Glutamatergic neuron (in vitro differentiated cells): ENCODE measurements at regions not wholly inside any gene's neighbourhood (a gene's known extent, or its start where the extent isn't known, plus 50 kb on each side); places are given as distances from the start of the nearest gene placed in this dataset.

Source experiments
- DNase-seq: peaks from one replicate; pipeline ENCODE4 v3.0.0; 2022
- H3K27ac Mint-ChIP-seq: one replicate; pipeline ENCODE4 v1.8.0; 2020; ENCODE audit warnings: mild to moderate bottlenecking, mixed read lengths, inconsistent platforms; ENCODE audit not compliant: unreplicated experiment
- H3K27me3 Mint-ChIP-seq: one replicate; pipeline ENCODE4 v1.8.0; 2020; ENCODE audit warnings: mild to moderate bottlenecking, moderate library complexity, mixed read lengths, inconsistent platforms; ENCODE audit not compliant: unreplicated experiment
- H3K36me3 Mint-ChIP-seq: one replicate; pipeline ENCODE4 v1.8.0; 2020; ENCODE audit warnings: mild to moderate bottlenecking, mixed read lengths, inconsistent platforms; ENCODE audit not compliant: unreplicated experiment
- H3K4me1 Mint-ChIP-seq: one replicate; pipeline ENCODE4 v1.8.0; 2020; ENCODE audit warnings: mild to moderate bottlenecking, low read depth, mixed read lengths, inconsistent platforms; ENCODE audit not compliant: unreplicated experiment
- H3K4me3 Mint-ChIP-seq: one replicate; pipeline ENCODE4 v1.8.0; 2020; ENCODE audit warnings: mild to moderate bottlenecking, mixed read lengths, inconsistent platforms; ENCODE audit not compliant: unreplicated experiment
- H3K9me3 Mint-ChIP-seq: one replicate; pipeline ENCODE4 v1.8.0; 2020; ENCODE audit warnings: mild to moderate bottlenecking, moderate library complexity, mixed read lengths, inconsistent platforms; ENCODE audit not compliant: unreplicated experiment
- CTCF ChIP-seq: fragments of 200-600 bp; sonication (generic); IDR thresholded peaks from one replicate; pipeline ENCODE4 v1.5.0; 2021; ENCODE audit not compliant: partially characterized antibody, unreplicated experiment

DNA sequence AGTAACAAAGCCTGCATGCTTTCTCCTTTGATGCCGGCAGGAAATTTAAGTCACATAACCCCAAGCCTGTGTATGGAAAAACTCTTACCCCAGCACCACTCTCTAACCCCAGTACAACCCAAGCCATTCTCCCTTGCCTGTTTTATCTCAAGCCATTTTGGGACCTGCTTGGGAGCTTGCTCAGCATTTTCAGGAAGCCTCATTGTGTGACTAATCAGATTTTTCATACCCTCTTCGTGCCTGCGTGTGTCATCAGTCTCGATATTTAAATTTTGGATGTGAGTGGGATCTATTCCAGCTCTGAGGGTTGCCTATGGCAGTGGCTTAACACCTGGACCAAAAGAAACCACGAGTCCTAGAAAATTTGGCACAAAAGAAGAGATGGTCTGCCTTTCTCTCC, 426.2 kb downstream of the SQOR start:
- H3K4me1 Mint-ChIP-seq, result no peaks in the 10 kb centered on the region
- H3K36me3 Mint-ChIP-seq, result no peaks in the 10 kb centered on the region
- no peak overlapping the region for H3K27ac Mint-ChIP-seq
- H3K27me3 Mint-ChIP-seq, result no peaks in the 10 kb centered on the region
- no peak for TF ChIP-seq CTCF
- H3K9me3 Mint-ChIP-seq, result no peaks in the 10 kb centered on the region
- H3K4me3 Mint-ChIP-seq, result no peak overlapping the region
- no peak for DNase-seq

DNA sequence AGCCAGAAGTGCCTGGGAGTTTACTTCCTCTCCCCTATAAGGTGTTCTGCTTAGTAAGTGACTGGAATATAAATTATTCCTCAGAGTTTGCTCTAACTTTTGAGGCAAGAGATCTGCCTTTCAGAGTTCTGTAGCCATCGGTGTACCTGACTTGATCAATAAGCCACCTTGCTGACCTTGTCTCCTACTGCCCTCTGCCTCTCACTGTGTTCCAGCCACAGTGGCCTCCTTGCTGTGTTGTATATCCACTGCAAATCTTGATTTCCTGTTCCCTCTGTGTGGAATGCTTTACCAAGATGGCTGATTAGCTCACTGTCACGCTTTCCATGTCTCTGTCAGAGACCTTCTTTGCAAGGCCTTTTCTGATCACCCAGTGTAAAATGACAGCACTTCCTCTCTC, 442.4 kb downstream of the SQOR start:
- no peak overlapping the region for H3K27ac Mint-ChIP-seq
- H3K36me3 Mint-ChIP-seq, result no peaks in the 10 kb centered on the region
- H3K4me1 Mint-ChIP-seq, result peaks cover 13% of the 10 kb centered on the region

DNA sequence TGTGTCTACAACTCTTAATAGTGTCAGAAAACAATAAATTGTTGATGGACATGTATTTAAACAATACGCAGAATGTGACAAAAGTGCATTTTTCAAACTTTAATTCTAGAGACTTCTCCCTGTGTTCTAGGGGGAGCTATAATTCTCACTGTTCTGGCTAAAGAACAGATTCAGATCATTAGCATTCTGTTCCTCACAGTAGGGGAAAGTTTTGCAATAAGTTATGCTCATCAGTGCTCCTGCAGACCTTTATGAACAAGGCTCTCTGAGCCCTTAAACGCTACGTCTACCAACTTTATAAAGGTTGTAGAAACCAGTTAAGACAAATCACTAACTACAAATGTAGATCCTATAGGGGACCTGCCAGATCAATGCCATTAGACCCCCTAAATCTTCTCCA, 444.2 kb downstream of the SQOR start:
- Mint-ChIP-seq H3K27ac (peak overlapping the region; percentile 93), H3K36me3 (no peaks in the 10 kb centered on the region), H3K4me1 (peaks cover 13% of the 10 kb centered on the region), H3K9me3 (no peaks in the 10 kb centered on the region), H3K27me3 (no peaks in the 10 kb centered on the region), H3K4me3 (no peak overlapping the region)
- no peak for DNase-seq
- no peak for TF ChIP-seq CTCF

More for the DNA sequence above, 442.4 kb downstream of the SQOR start:
- Mint-ChIP-seq H3K9me3 (no peaks in the 10 kb centered on the region), H3K4me3 (no peak overlapping the region), H3K27me3 (no peaks in the 10 kb centered on the region)
- DNase-seq, result no peak
- TF ChIP-seq CTCF, result no peak

DNA sequence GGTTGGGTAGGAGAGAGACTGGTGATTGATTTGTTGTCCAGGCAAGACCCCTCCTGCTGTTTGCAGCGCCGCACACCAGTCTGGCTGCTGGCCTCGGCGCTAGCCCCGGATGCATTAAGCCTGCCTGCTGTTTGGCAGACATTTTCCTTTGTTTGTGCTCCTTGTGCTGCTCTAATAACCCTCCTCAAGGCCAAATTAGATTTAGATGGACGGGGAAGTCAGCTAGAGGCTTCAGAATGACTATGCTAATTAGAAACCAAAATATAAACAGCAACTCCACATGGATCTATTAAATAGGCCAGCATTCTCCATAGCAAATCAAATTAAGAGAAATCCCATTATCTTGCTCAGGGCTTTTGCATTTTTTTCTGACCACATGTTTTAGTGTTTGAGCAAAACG, 445.2 kb downstream of the SQOR start:
- Mint-ChIP-seq H3K4me1 (peaks cover 13% of the 10 kb centered on the region), H3K9me3 (no peaks in the 10 kb centered on the region), H3K4me3 (no peak overlapping the region), H3K27ac (peak overlapping the region; percentile 93), H3K36me3 (no peaks in the 10 kb centered on the region), H3K27me3 (no peaks in the 10 kb centered on the region)
- TF ChIP-seq CTCF, result no peak
- peak; percentile 78 for DNase-seq

DNA sequence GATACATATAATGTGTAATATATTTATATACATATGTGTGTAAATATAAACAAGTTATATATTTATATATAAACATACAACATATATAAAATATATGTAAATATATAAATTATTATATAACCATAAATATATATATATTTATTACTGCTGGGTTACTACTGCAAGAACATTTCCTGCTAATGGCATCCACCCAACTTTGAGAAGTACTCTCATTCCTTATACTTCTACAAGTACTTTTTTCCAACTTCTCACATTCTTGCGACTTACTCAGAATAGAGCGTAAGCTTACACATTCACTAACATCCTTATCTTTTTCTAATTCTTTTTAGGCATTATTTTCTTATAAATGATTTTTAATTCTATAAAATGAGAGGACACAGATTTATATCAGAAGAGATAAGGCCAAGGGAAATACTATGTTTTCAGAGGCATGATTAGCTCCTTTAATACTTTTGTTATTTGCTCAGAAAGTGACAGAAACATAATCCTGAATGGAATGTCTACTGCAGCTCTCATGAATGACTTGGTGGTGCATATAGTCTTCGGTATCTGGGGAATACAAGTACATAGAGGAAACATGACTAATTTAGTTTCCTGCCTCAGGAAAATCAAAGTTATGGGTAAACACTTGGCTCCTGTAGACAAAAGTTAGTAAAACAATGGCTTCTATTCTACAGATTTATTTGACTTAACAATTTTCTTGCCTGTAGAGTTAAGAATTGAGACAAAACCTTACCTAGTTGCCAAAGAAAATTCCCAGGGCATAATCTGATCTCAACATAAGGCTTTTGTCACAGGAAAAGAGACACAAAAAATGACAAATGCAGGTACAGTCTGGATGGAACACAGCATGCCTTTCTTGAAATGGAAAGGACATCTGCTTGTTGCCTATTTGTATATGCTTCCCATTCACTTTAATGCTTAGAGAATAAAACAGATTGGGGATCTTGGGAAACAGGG, 453.9 kb downstream of the SQOR start:
- DNase-seq, result no peak
- TF ChIP-seq CTCF, result no peak
- Mint-ChIP-seq H3K27me3 (no peaks in the 10 kb centered on the region), H3K4me3 (no peak overlapping the region), H3K27ac (no peak overlapping the region), H3K36me3 (no peaks in the 10 kb centered on the region), H3K9me3 (no peaks in the 10 kb centered on the region), H3K4me1 (peaks cover 15% of the 10 kb centered on the region)
